Stomach (tissue), 8 donors: ENCODE measurements at regions not wholly inside any gene's neighbourhood (a gene's known extent, or its start where the extent isn't known, plus 50 kb on each side); places are given as distances from the start of the nearest gene placed in this dataset.

ENCODE experiments used
- DNase-seq, 2 donors: peaks; one replicate each; pipeline versions ENCODE4 v3.0.0 to v3.0.0-alpha.2; 2013 to 2019
- H3K27ac ChIP-seq, 5 donors: fragments of 200-600 bp in 4 of 5; sonication (generic) in 4 of 5; one replicate each; pipeline ENCODE4 v1.5.1; 2013 to 2019; ENCODE audit warnings: mild to moderate bottlenecking in 1 of 5, moderate library complexity in 1 of 5
- H3K27me3 ChIP-seq, 3 donors: fragments of 200-600 bp; sonication (generic); one replicate each; pipeline ENCODE4 v1.5.1; 2017 to 2019; ENCODE audit warnings: mixed run types in 1 of 3
- H3K36me3 ChIP-seq, 4 donors: fragments of 200-600 bp; sonication (generic); 1 replicate in 3 of 4; 2 replicates in 1 of 4; pipeline ENCODE4 v1.5.1; 2016 to 2019
- H3K4me1 ChIP-seq, 4 donors: fragments of 200-600 bp; sonication (generic); one replicate each; pipeline ENCODE4 v1.5.1; 2016 to 2019
- H3K4me3 ChIP-seq, 4 donors: fragments of 200-600 bp; sonication (generic) in 3 of 4; one replicate each; pipeline ENCODE4 v1.5.1; 2016 to 2019; ENCODE audit warnings: mild to moderate bottlenecking in 1 of 4
- H3K9me3 ChIP-seq, 4 donors: fragments of 200-600 bp; sonication (generic); one replicate each; pipeline ENCODE4 v1.5.1; 2016 to 2019
- CTCF ChIP-seq, 7 experiments: fragments of 450-650 bp in 4 of 7; fragments of 200-600 bp in 3 of 7; sonication (generic) in 3 of 7; IDR thresholded peaks; one replicate each; pipeline ENCODE4 v1.5.1; 2016 to 2019; ENCODE audit warnings: antibody characterized with exemption in 7 of 7, control low read depth in 2 of 7, mild to moderate bottlenecking in 1 of 7
- EP300 ChIP-seq: sonication (generic); formaldehyde crosslinking; IDR thresholded peaks from one replicate; pipeline ENCODE4 v1.6.1; 2017; ENCODE audit warnings: antibody characterized with exemption
- POLR2A ChIP-seq, 4 donors: fragments of 450-650 bp; IDR thresholded peaks; one replicate each; pipeline ENCODE4 v1.6.1; 2016; ENCODE audit warnings: antibody characterized with exemption in 4 of 4, control low read depth in 2 of 4, mild to moderate bottlenecking in 1 of 4, moderate library complexity in 1 of 4
- POLR2AphosphoS5 ChIP-seq, 3 donors: sonication (generic); formaldehyde crosslinking; IDR thresholded peaks; one replicate each; pipeline ENCODE4 v1.6.1; 2016; ENCODE audit warnings: antibody characterized with exemption in 3 of 3
- WGBS, 5 donors: extraction: QIAGEN DNeasy Blood & Tissue Kit in 3 of 5; methylation state at CpG; one replicate each; pipeline versions ENCODE4 v1.1.5 to v1.1.7; 2013 to 2018; 5-methylcytosine and 5-hydroxymethylcytosine counted together
- intact Hi-C: fragments of 100-400 bp; cut with DNase I; formaldehyde crosslinking; loops from one replicate; pipeline ENCODE4 v1.15.1; 2023; ENCODE audit warnings: low total_unique reads
- donor health status: healthy with polysubstance abuse.
- donor health status: Bipolar disorder and iron deficiency.
- donor health status: healthy.

GRCh38 chr2:53513167-53513666 is 254.4 kb upstream of the CHAC2 start:
- Histone ChIP-seq H3K27me3 (no peaks in the 10 kb centered on the region), H3K9me3 (no peaks in the 10 kb centered on the region), H3K36me3 (no peaks in the 10 kb centered on the region), H3K4me1 (no peaks in the 10 kb centered on the region), H3K27ac (no peak overlapping the region), H3K4me3 (no peak overlapping the region)
- no peak for DNase-seq
- TF ChIP-seq EP300 (no peak), POLR2AphosphoS5 (IDR thresholded peaks at IDR 0.05) (no peak), CTCF (IDR thresholded peaks at IDR 0.05) (no peak), POLR2A (IDR thresholded peaks at IDR 0.05) (no peak)
- WGBS, 5 donors: 83 to 90% (median 87%) methylated on average over 4 of the region's 4 CpGs
- intact Hi-C loops: no loop called here

GRCh38 chr2:53512071-53512826 is 255.4 kb upstream of the CHAC2 start:
- no peaks in the 10 kb centered on the region for H3K4me1 ChIP-seq
- no peak overlapping the region for H3K27ac ChIP-seq
- no peaks in the 10 kb centered on the region for H3K36me3 ChIP-seq
- H3K4me3 ChIP-seq: no peak overlapping the region
- WGBS, 5 donors: 53 to 71% (median 61%) methylated on average over 4 of the region's 4 CpGs
- H3K9me3 ChIP-seq: no peaks in the 10 kb centered on the region
- intact Hi-C loops: no loop called here
- TF ChIP-seq EP300 (no peak), POLR2A (IDR thresholded peaks at IDR 0.05) (no peak), POLR2AphosphoS5 (IDR thresholded peaks at IDR 0.05) (peak in 1 of 3 donors; percentile 11), CTCF (IDR thresholded peaks at IDR 0.05) (no peak)
- no peaks in the 10 kb centered on the region for H3K27me3 ChIP-seq
- DNase-seq: no peak

- Histone ChIP-seq H3K27ac (no peak overlapping the region), H3K9me3 (no peaks in the 10 kb centered on the region), H3K4me1 (no peaks in the 10 kb centered on the region), H3K36me3 (no peaks in the 10 kb centered on the region), H3K4me3 (no peak overlapping the region), H3K27me3 (no peaks in the 10 kb centered on the region)
- no peak for DNase-seq
- TF ChIP-seq POLR2A (IDR thresholded peaks at IDR 0.05) (no peak), POLR2AphosphoS5 (IDR thresholded peaks at IDR 0.05) (no peak), CTCF (IDR thresholded peaks at IDR 0.05) (no peak), EP300 (no peak)
- intact Hi-C loops: no loop called here
- 75 to 85% (median 82%) methylated on average over 4 of the region's 4 CpGs for WGBS, 5 donors
Observed at GRCh38 chr2:53511549-53511948, 256.1 kb upstream of the CHAC2 start.

- no peak overlapping the region for H3K4me3 ChIP-seq
- no peak for TF ChIP-seq POLR2AphosphoS5 (IDR thresholded peaks at IDR 0.05)
- no peak for TF ChIP-seq EP300
- TF ChIP-seq POLR2A (IDR thresholded peaks at IDR 0.05): no peak
- TF ChIP-seq CTCF (IDR thresholded peaks at IDR 0.05): no peak
Observed at GRCh38 chr2:53510401-53510800, 257.2 kb upstream of the CHAC2 start.

More at GRCh38 chr2:53510401-53510800, 257.2 kb upstream of the CHAC2 start:
- intact Hi-C loops: no loop called here
- WGBS, 5 donors: 68 to 79% (median 69%) methylated on average over 4 of the region's 4 CpGs
- no peak for DNase-seq
- H3K27ac ChIP-seq: no peak overlapping the region
- no peaks in the 10 kb centered on the region for H3K9me3 ChIP-seq
- no peaks in the 10 kb centered on the region for H3K36me3 ChIP-seq
- H3K27me3 ChIP-seq: no peaks in the 10 kb centered on the region
- no peaks in the 10 kb centered on the region for H3K4me1 ChIP-seq
